A549 (cell line): ENCODE measurements at regions not wholly inside any gene's neighbourhood (a gene's known extent, or its start where the extent isn't known, plus 50 kb on each side); places are given as distances from the start of the nearest gene placed in this dataset.
"Not testable (repeated sequence)": the region's sequence is repeated elsewhere in the genome, so short reads cannot be mapped to it uniquely, and the experiment has no call there.

Source experiments
- BHLHE40 ChIP-seq: IDR thresholded peaks from 2 replicates; pipeline ENCODE4 v1.6.1; 2012; ENCODE audit warnings: low read depth, low read length, inconsistent platforms
- CTCF ChIP-seq: fragments of >200 bp; sonication (Bioruptor Twin); formaldehyde crosslinking; IDR thresholded peaks from 3 replicates; pipeline ENCODE4 v1.5.1; 2016
- ESRRA ChIP-seq: fragments of 150-350 bp; IDR thresholded peaks from 2 replicates; pipeline ENCODE4 v1.6.1; 2014; ENCODE audit warnings: mild to moderate bottlenecking, low read length, borderline replicate concordance
- HOXB13 ChIP-seq: fragments of 250-450 bp; sonication (Bioruptor Pico); IDR thresholded peaks from 2 replicates; pipeline ENCODE4 v1.5.0; 2020; ENCODE audit warnings: low read depth, mild to moderate bottlenecking, moderate library complexity
- POLR2A ChIP-seq: IDR thresholded peaks from 2 replicates; pipeline ENCODE4 v1.6.1; 2012; ENCODE audit warnings: mild to moderate bottlenecking, low read length
- POLR2AphosphoS2 ChIP-seq: conservative IDR thresholded peaks from 2 replicates; pipeline ENCODE4 v1.6.1; 2012; ENCODE audit warnings: low read length, improper control_type of control experiment, inconsistent platforms
- RFX5 ChIP-seq: fragments of 450-650 bp; IDR thresholded peaks from 2 replicates; pipeline ENCODE4 v1.7.1; 2014; ENCODE audit warnings: antibody characterized with exemption, mild to moderate bottlenecking, moderate library complexity
- SREBF2 ChIP-seq: fragments of 450-650 bp; IDR thresholded peaks from 2 replicates; pipeline ENCODE4 v1.6.1; 2014; ENCODE audit warnings: mild to moderate bottlenecking, moderate library complexity
- USF2 ChIP-seq: fragments of 450-650 bp; IDR thresholded peaks from 2 replicates; pipeline ENCODE4 v1.6.1; 2014; ENCODE audit warnings: antibody characterized with exemption
- TF ChIP-seq, protein P1 (sequence below): IDR thresholded peaks from 2 replicates; pipeline ENCODE4 v1.6.1; 2012

DNA sequence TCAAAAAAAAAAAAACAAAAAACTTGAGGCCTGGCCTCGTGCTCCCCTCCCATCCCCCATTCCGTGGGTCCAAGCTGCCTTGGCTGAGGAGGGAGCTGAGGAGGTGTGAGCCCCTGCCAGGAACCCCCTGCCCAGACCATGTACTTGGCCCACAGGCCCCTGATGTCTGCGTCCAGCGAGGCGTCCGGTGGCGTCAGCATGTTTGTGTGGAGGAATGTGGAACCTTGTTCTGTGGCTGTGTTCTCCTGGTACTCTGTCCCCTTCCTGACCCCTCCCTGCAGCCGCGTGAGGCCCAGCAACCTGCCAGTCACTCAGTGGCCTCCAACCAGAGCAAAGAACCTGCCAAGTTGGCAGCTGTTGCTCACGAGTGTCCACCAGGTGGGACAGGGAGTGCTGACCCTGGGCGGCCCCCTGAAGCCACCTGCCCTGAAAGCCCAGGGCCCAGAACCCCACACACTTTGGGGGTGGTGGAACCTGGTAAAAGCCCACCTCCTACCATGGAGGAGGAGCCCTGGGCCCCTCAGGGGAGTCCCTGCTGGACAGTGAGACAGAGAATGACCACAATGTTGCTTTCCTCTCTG lies 125.8 kb downstream of the SEPTIN14 start:
- TF ChIP-seq, protein P1, sequence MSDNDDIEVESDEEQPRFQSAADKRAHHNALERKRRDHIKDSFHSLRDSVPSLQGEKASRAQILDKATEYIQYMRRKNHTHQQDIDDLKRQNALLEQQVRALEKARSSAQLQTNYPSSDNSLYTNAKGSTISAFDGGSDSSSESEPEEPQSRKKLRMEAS, result not testable (repeated sequence)
- TF ChIP-seq BHLHE40, POLR2A, CTCF, SREBF2, POLR2AphosphoS2, ESRRA, HOXB13, USF2, RFX5: not testable (repeated sequence)
